Ascending aorta (tissue), 2 donors: ENCODE measurements at regions not wholly inside any gene's neighbourhood (a gene's known extent, or its start where the extent isn't known, plus 50 kb on each side); places are given as distances from the start of the nearest gene placed in this dataset.

Experiments used
- DNase-seq, 2 donors: peaks; one replicate each; pipeline ENCODE4 v3.0.0-alpha.2; 2019; ENCODE audit warnings: low spot score in 2 of 2
- H3K27ac ChIP-seq, 2 donors: fragments of 200-600 bp; sonication (generic); one replicate each; pipeline ENCODE4 v1.5.1; 2016 to 2017; ENCODE audit warnings: mild to moderate bottlenecking in 1 of 2
- H3K27me3 ChIP-seq: fragments of 200-600 bp; sonication (generic); one replicate; pipeline ENCODE4 v1.5.1; 2017
- H3K36me3 ChIP-seq, 2 donors: fragments of 200-600 bp; sonication (generic); one replicate each; pipeline ENCODE4 v1.5.1; 2016
- H3K4me1 ChIP-seq, 2 donors: fragments of 200-600 bp; sonication (generic); one replicate each; pipeline ENCODE4 v1.5.1; 2016 to 2017; ENCODE audit warnings: mild to moderate bottlenecking in 1 of 2
- H3K4me3 ChIP-seq, 2 donors: fragments of 200-600 bp; sonication (generic); one replicate each; pipeline ENCODE4 v1.5.1; 2016 to 2017; ENCODE audit warnings: mild to moderate bottlenecking in 1 of 2
- H3K9me3 ChIP-seq, 2 donors: fragments of 200-600 bp; sonication (generic); one replicate each; pipeline ENCODE4 v1.5.1; 2016
- intact Hi-C: fragments of 100-400 bp; cut with DNase I; formaldehyde crosslinking; loops from one replicate; pipeline ENCODE4 v1.15.1; 2023
- TF ChIP-seq, protein P1 (sequence below), 3 experiments: fragments of 200-600 bp in 2 of 3; fragments of 450-650 bp in 1 of 3; sonication (generic) in 2 of 3; IDR thresholded peaks; one replicate each; pipeline ENCODE4 v1.5.1; 2016 to 2019; ENCODE audit warnings: antibody characterized with exemption in 3 of 3, mild to moderate bottlenecking in 1 of 3, moderate library complexity in 1 of 3

DNA sequence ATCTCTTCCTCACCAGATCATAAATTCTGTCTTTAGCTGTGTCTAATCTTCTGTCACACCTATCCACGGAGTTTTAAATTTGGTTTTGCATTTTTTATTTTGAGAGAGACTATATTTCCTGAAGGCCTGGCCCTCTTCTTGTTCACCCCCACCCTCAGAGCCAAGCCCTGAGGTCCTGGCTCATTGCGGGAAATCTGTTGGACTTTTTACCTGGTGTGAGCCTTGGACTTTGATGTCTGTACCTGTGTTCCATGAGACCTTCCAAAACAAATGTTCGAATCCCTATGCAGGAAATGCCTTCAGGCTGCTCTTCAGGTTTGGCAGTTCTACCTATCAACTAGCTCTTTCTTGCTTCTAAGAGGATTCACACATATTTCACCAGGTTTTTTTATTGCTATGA, 175.2 kb upstream of the GRB10 start:
- DNase-seq: no peak
- no peaks in the 10 kb centered on the region for H3K36me3 ChIP-seq
- peaks cover 6 to 8% of the 10 kb centered on the region in 2 donors for H3K4me1 ChIP-seq
- intact Hi-C loops: no loop called here
- TF ChIP-seq, protein P1, sequence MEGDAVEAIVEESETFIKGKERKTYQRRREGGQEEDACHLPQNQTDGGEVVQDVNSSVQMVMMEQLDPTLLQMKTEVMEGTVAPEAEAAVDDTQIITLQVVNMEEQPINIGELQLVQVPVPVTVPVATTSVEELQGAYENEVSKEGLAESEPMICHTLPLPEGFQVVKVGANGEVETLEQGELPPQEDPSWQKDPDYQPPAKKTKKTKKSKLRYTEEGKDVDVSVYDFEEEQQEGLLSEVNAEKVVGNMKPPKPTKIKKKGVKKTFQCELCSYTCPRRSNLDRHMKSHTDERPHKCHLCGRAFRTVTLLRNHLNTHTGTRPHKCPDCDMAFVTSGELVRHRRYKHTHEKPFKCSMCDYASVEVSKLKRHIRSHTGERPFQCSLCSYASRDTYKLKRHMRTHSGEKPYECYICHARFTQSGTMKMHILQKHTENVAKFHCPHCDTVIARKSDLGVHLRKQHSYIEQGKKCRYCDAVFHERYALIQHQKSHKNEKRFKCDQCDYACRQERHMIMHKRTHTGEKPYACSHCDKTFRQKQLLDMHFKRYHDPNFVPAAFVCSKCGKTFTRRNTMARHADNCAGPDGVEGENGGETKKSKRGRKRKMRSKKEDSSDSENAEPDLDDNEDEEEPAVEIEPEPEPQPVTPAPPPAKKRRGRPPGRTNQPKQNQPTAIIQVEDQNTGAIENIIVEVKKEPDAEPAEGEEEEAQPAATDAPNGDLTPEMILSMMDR (IDR thresholded peaks at IDR 0.05): no peak
- H3K27ac ChIP-seq: no peak overlapping the region
- no peaks in the 10 kb centered on the region for H3K27me3 ChIP-seq
- no peaks in the 10 kb centered on the region for H3K9me3 ChIP-seq
- H3K4me3 ChIP-seq: no peak overlapping the region

DNA sequence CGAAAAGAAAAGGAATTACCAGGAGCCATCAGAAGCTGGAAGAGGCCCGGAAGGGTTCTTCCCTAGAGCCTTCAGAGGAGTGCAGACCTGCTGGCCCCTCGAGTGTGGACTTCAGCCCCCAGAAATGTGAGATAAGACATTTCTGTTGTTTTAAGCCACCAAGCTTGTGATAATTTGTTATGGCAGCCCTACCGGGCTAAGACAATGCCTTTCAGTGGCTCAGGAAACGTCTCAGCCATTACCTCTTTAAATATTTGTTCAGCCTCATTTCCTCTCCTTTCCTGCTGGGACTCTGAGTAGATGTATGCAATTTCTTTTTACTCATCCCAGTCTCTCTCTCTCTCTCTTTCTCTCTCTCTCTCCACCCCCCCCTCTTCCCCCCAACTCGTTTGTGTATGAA, 174.7 kb upstream of the GRB10 start:
- no peak for DNase-seq
- peaks cover 6 to 10% of the 10 kb centered on the region in 2 donors for H3K4me1 ChIP-seq
- TF ChIP-seq, protein P1 (IDR thresholded peaks at IDR 0.05): no peak
- intact Hi-C loops: no loop called here
- H3K9me3 ChIP-seq: no peaks in the 10 kb centered on the region
- H3K27me3 ChIP-seq: no peaks in the 10 kb centered on the region
- H3K27ac ChIP-seq: no peak overlapping the region
- no peaks in the 10 kb centered on the region for H3K36me3 ChIP-seq
- no peak overlapping the region for H3K4me3 ChIP-seq

DNA sequence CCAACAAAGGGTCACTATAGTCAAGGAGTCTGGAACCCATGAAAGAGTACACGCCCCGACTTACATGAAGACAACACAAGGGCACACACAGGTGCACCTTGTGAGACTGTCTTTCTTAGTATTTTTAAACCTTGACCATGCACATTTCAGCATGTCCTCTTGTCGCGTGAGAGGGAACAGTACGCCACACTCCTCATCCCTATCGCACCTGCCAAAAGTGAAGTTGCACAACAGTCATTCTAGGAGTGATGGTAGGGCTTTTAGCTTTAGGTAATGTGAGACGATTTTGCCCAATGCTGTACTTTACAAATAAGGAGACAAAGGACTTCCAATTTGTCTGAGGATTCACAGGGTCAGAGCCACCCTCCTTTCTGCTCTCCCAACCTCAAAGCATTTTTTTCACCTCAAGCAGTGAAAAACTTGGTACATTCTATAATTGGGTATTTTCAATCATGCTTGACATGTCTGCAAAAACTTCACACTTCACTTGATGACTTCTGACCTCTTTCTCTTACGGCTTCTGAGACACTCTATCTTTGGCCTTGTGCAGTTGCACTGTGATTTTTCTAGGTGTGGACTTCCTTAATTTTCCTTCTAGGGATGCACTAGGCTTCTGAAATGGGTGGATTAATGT, 173.9 kb upstream of the GRB10 start:
- Histone ChIP-seq H3K36me3 (no peaks in the 10 kb centered on the region), H3K27ac (no peak overlapping the region), H3K4me3 (no peak overlapping the region), H3K9me3 (no peaks in the 10 kb centered on the region), H3K4me1 (peaks cover 6 to 10% of the 10 kb centered on the region in 2 donors), H3K27me3 (no peaks in the 10 kb centered on the region)
- TF ChIP-seq, protein P1 (IDR thresholded peaks at IDR 0.05): no peak
- intact Hi-C loops: no loop called here
- no peak for DNase-seq

DNA sequence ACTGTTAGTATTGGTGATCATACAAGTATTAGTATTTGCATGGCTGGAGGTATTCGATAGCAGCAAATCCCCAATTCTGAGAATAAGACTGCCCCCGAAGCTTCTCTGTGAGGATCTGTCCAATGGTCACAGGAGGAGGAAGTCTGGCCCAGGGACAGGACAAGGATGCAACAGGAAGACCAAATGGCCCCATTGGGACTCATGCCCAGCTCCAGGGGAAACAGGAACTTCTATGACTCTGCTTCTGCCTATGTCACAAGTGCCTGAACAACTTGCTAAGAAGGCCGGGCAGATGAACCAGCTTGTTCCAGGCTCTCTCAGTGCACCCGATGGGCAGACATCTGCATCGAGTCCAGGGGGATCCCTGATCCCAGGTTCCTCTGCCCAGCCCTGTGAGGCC, 172.0 kb upstream of the GRB10 start:
- peaks cover 0 to 4% of the 10 kb centered on the region in 2 donors for H3K9me3 ChIP-seq
- H3K4me3 ChIP-seq: no peak overlapping the region
- H3K4me1 ChIP-seq: peaks cover 6 to 10% of the 10 kb centered on the region in 2 donors
- no peaks in the 10 kb centered on the region for H3K36me3 ChIP-seq
- no peak overlapping the region for H3K27ac ChIP-seq
- H3K27me3 ChIP-seq: no peaks in the 10 kb centered on the region
- TF ChIP-seq, protein P1 (IDR thresholded peaks at IDR 0.05): no peak
- intact Hi-C loops: no loop called here
- no peak for DNase-seq

DNA sequence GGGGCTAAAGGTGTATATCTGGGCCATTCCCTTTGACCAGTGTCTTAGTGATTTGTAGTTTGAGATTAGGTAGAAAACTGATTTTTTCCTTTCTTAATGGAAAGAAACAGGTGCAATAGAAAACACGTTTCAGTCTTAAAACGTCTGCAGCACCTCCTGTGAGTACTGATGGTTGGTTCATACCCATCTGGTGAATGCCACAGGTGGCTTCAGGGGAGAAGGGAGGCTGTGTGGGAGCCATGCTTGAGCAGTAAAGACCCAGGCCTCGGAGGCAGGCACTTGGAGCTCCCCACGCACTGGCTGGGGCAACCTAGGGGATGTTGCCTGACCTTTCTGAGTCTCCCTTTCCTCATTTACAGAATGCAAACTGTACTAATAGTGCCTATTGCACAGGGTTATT, 171.5 kb upstream of the GRB10 start:
- intact Hi-C loops: no loop called here
- DNase-seq: no peak
- H3K27ac ChIP-seq: no peak overlapping the region
- TF ChIP-seq, protein P1 (IDR thresholded peaks at IDR 0.05): no peak
- H3K27me3 ChIP-seq: no peaks in the 10 kb centered on the region
- H3K36me3 ChIP-seq: no peaks in the 10 kb centered on the region
- H3K4me3 ChIP-seq: no peak overlapping the region
- peaks cover 6 to 10% of the 10 kb centered on the region in 2 donors for H3K4me1 ChIP-seq
- peaks cover 3 to 4% of the 10 kb centered on the region in 2 donors for H3K9me3 ChIP-seq

DNA sequence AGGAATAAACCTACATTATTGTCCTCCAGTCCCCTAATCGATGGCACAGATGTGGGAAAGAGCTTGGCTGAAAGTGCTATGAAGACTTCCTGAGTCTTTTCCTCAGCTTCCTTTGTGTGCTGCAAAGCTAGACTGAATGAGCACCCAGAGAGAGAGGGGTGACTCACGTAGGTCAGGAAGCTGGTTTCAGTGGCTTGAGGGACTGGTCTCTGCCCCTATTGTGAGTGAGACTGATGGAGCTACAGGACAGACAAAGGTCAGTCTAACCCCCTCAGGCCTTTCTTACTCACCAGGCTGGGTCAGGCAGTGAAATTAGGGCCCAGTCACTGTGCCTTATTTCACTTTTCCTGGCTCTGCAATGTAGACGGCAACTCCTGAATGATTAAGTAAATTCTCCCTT, 171.1 kb upstream of the GRB10 start:
- H3K27ac ChIP-seq: no peak overlapping the region
- no peak for DNase-seq

More for the DNA sequence above, 171.1 kb upstream of the GRB10 start:
- intact Hi-C loops: no loop called here
- H3K36me3 ChIP-seq: no peaks in the 10 kb centered on the region
- no peaks in the 10 kb centered on the region for H3K27me3 ChIP-seq
- no peak overlapping the region for H3K4me3 ChIP-seq
- peaks cover 4 to 8% of the 10 kb centered on the region in 2 donors for H3K9me3 ChIP-seq
- TF ChIP-seq, protein P1 (IDR thresholded peaks at IDR 0.05): no peak
- peaks cover 6 to 10% of the 10 kb centered on the region in 2 donors for H3K4me1 ChIP-seq
